HEK293 (cell line): ENCODE measurements at regions not wholly inside any gene's neighbourhood (a gene's known extent, or its start where the extent isn't known, plus 50 kb on each side); places are given as distances from the start of the nearest gene placed in this dataset.

Experiments
- CTCF ChIP-seq: fragments of 450-650 bp; formaldehyde crosslinking; IDR thresholded peaks from 2 replicates; pipeline ENCODE4 v1.5.1; 2016; ENCODE audit warnings: missing biosample characterization, missing genetic modification characterization
- KLF10 ChIP-seq: fragments of 450-650 bp; IDR thresholded peaks from 2 replicates; pipeline ENCODE4 v1.5.1; 2018; ENCODE audit warnings: missing biosample characterization, mild to moderate bottlenecking, missing genetic modification characterization
- KLF7 ChIP-seq: fragments of 450-650 bp; formaldehyde crosslinking; IDR thresholded peaks from 2 replicates; pipeline ENCODE4 v1.5.1; 2016; ENCODE audit warnings: missing biosample characterization, missing genetic modification characterization, borderline replicate concordance
- REST ChIP-seq: fragments of 450-650 bp; formaldehyde crosslinking; IDR thresholded peaks from 2 replicates; pipeline ENCODE4 v1.5.1; 2016; ENCODE audit warnings: missing biosample characterization, missing genetic modification characterization
- SP2 ChIP-seq: fragments of 450-650 bp; formaldehyde crosslinking; IDR thresholded peaks from 2 replicates; pipeline ENCODE4 v1.5.1; 2016; ENCODE audit warnings: missing biosample characterization, missing genetic modification characterization
- TRIM28 ChIP-seq: IDR thresholded peaks from 2 replicates; pipeline ENCODE4 v1.6.1; 2011; ENCODE audit warnings: low read length, control low read depth, borderline replicate concordance

DNA sequence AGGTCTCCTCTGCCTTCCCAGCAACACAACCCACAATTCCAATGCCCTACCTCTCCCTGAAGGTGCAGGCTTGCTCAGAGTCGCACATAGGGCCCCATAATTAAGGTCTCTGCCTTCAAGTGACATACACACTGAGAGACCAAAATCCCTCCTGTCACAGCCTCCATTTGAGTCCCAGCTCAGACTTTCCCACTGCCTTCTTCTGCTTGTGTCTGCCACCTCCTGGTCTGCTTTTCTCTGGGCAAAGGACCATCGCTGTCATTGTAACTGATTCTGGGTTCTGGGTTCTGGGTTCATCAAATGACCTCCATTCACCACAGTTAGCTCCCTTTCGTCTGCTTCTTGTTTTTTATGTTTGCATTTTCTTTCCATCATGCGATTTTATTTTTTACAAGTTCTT lies 119.2 kb upstream of the ATP1B1 start:
- no peak for TF ChIP-seq CTCF
- TF ChIP-seq SP2 (tag by site-specific recombination) = no peak
- no peak for TF ChIP-seq KLF7 (tag by site-specific recombination)
- no peak for TF ChIP-seq TRIM28
- TF ChIP-seq REST (tag by site-specific recombination) = no peak
- TF ChIP-seq KLF10 (tag by site-specific recombination) = no peak
